Erythroblast (primary cell): ENCODE measurements at regions not wholly inside any gene's neighbourhood (a gene's known extent, or its start where the extent isn't known, plus 50 kb on each side); places are given as distances from the start of the nearest gene placed in this dataset.

Experiments
- GATA1 ChIP-seq: IDR thresholded peaks from 2 replicates; pipeline ENCODE4 v1.6.1; 2011; ENCODE audit warnings: low read depth, mild to moderate bottlenecking, control low read depth, low read length, moderate library complexity
- POLR2A ChIP-seq: IDR thresholded peaks from 2 replicates; pipeline ENCODE4 v1.6.1; 2011; ENCODE audit warnings: mild to moderate bottlenecking, low read length

DNA sequence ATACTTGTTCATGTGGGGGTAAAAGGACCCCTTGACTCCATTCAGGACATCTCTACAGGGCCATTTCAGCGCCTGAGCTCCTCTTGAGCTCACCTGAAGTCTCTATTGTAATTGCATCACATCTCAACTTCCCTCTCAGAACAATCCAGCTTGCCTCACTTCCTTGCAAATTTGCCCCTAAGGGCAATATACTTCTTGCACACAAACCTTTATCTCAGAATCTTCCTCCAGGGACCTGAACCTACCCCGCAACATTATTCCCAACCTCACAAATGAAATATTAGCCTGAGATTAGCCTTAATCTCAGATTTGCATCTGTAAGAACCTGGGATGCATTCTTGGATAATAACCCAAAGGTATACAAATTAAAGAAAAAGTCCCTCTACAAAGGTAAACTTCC lies 159.2 kb downstream of the DRD1 start:
- TF ChIP-seq POLR2A (no peak), GATA1 (no peak)
